ENCODE measurements at regions not wholly inside any gene's neighbourhood (a gene's known extent, or its start where the extent isn't known, plus 50 kb on each side); places are given as distances from the start of the nearest gene placed in this dataset.

DNA sequence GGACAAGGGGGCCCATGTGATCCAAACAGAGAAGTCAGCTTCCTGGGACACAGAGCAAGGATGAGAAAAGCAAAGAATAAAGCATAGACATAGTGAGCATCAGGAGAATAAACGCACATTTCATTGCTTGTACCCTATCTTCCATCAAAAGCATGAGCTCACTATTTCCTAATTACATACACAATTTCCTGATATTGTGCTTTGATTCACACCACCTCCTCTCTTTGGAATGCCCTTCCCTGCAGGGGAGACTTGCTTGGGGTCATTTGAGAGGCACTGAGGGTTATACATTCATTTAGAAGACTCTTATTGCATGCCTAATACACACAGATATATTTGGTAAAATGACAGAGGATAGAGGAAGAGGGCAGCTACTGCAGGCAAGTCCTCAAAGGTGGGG lies 185.4 kb downstream of the SEC16B start:
- Histone ChIP-seq H3K79me2 (ENCODE audit: insufficient read depth, low read length) (no peaks in the 10 kb centered on the region), H3K27me3 (ENCODE audit: insufficient read depth, low read length, poor library complexity, severe bottlenecking) (no peaks in the 10 kb centered on the region), H3K4me1 (ENCODE audit: insufficient read depth, low read length, poor library complexity, severe bottlenecking) (no peaks in the 10 kb centered on the region), H3K9me2 (replicated peaks; ENCODE audit: low read depth, low read length) (no peaks in the 10 kb centered on the region), H3K9me3 (ENCODE audit: insufficient read depth, low read depth, low read length) (no peaks in the 10 kb centered on the region), H3F3A (ENCODE audit: low read depth) (no peaks in the 10 kb centered on the region), H3K36me3 (ENCODE audit: insufficient read depth, low read length) (no peaks in the 10 kb centered on the region), H4K20me1 (ENCODE audit: insufficient read depth, low read length, poor library complexity, severe bottlenecking) (no peaks in the 10 kb centered on the region), H3K4me2 (ENCODE audit: low read depth, low read length, poor library complexity, severe bottlenecking) (no peak overlapping the region), H3K9ac (ENCODE audit: low read depth, low read length, poor library complexity, severe bottlenecking) (no peak overlapping the region), H3K4me3 (ENCODE audit: low read length, poor library complexity, severe bottlenecking) (no peak overlapping the region), H2AFZ (ENCODE audit: low read length) (no peak overlapping the region)
- TF ChIP-seq EZH2phosphoT487 (IDR thresholded peaks at IDR 0.05; ENCODE audit: borderline replicate concordance): no peak
- TF ChIP-seq, protein P1, sequence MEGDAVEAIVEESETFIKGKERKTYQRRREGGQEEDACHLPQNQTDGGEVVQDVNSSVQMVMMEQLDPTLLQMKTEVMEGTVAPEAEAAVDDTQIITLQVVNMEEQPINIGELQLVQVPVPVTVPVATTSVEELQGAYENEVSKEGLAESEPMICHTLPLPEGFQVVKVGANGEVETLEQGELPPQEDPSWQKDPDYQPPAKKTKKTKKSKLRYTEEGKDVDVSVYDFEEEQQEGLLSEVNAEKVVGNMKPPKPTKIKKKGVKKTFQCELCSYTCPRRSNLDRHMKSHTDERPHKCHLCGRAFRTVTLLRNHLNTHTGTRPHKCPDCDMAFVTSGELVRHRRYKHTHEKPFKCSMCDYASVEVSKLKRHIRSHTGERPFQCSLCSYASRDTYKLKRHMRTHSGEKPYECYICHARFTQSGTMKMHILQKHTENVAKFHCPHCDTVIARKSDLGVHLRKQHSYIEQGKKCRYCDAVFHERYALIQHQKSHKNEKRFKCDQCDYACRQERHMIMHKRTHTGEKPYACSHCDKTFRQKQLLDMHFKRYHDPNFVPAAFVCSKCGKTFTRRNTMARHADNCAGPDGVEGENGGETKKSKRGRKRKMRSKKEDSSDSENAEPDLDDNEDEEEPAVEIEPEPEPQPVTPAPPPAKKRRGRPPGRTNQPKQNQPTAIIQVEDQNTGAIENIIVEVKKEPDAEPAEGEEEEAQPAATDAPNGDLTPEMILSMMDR (conservative IDR thresholded peaks at IDR 0.05; ENCODE audit: low read length): no peak

DNA sequence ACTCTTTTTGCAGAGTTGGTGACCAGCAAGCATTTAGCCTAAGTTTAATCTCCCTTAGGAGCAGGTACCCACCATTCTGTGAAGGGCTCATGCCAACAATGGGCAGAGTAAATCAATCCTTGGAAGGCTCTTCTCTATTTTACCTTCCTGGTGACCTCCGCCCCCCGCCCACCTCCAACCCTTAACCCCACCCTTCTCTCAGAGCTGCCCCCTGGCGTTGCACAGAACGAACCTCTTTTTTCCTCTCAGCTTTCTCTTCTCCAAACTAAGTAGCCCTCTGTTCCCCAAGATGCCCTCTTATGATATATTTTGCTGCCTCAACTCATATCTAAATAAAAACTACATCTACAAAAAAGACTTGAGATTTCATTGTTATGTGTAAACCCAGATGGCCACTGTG lies 186.8 kb downstream of the SEC16B start:
- TF ChIP-seq, protein P1 (conservative IDR thresholded peaks at IDR 0.05; ENCODE audit: low read length): no peak
- no peak for TF ChIP-seq EZH2phosphoT487 (IDR thresholded peaks at IDR 0.05; ENCODE audit: borderline replicate concordance)
- no peak overlapping the region for H3K4me2 ChIP-seq (ENCODE audit: low read depth, low read length, poor library complexity, severe bottlenecking)
- no peak overlapping the region for H3K9ac ChIP-seq (ENCODE audit: low read depth, low read length, poor library complexity, severe bottlenecking)
- H2AFZ ChIP-seq (ENCODE audit: low read length): no peak overlapping the region
- no peaks in the 10 kb centered on the region for H3K27me3 ChIP-seq (ENCODE audit: insufficient read depth, low read length, poor library complexity, severe bottlenecking)
- no peaks in the 10 kb centered on the region for H3F3A ChIP-seq (ENCODE audit: low read depth)
- no peaks in the 10 kb centered on the region for H3K9me3 ChIP-seq (ENCODE audit: insufficient read depth, low read depth, low read length)
- H3K36me3 ChIP-seq (ENCODE audit: insufficient read depth, low read length): no peaks in the 10 kb centered on the region
- H4K20me1 ChIP-seq (ENCODE audit: insufficient read depth, low read length, poor library complexity, severe bottlenecking): no peaks in the 10 kb centered on the region
- H3K79me2 ChIP-seq (ENCODE audit: insufficient read depth, low read length): no peaks in the 10 kb centered on the region
- H3K4me1 ChIP-seq (ENCODE audit: insufficient read depth, low read length, poor library complexity, severe bottlenecking): no peaks in the 10 kb centered on the region
- H3K9me2 ChIP-seq (replicated peaks; ENCODE audit: low read depth, low read length): no peaks in the 10 kb centered on the region
- no peak overlapping the region for H3K4me3 ChIP-seq (ENCODE audit: low read length, poor library complexity, severe bottlenecking)

DNA sequence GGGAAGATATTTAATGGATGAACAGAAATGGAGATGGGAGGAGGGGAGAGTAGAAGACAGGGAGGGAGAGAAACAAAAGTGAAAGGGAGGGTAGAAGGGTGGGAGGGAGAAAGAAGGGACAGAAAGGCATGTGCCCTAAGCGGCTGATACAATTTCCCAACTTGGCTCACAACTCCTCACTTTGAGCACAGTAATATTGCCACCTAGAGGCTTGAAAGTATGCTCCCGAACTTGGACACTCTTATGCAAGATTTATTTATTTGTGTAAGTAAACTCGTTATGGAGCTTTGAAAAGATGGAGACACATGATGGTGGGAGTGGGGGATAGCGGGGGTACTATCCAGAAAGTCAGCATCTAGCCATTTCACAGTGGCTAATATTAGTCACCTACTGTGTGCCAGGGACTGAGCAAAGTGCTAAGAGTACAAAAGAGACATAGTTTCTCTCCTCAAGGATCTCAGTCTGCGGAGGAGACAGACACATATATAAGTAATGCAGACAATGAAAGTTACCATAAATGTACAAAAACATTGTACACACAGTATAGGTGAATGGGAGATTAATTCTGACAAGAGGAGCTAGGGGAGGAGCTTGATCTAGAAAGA lies 189.7 kb downstream of the SEC16B start:
- TF ChIP-seq EZH2phosphoT487 (IDR thresholded peaks at IDR 0.05; ENCODE audit: borderline replicate concordance): no peak
- TF ChIP-seq, protein P1 (conservative IDR thresholded peaks at IDR 0.05; ENCODE audit: low read length): peak; percentile 55
- H3K27me3 ChIP-seq (ENCODE audit: insufficient read depth, low read length, poor library complexity, severe bottlenecking): no peaks in the 10 kb centered on the region
- H3K9me2 ChIP-seq (replicated peaks; ENCODE audit: low read depth, low read length): no peaks in the 10 kb centered on the region
- no peaks in the 10 kb centered on the region for H3K9me3 ChIP-seq (ENCODE audit: insufficient read depth, low read depth, low read length)
- no peak overlapping the region for H3K4me3 ChIP-seq (ENCODE audit: low read length, poor library complexity, severe bottlenecking)
- no peaks in the 10 kb centered on the region for H3K4me1 ChIP-seq (ENCODE audit: insufficient read depth, low read length, poor library complexity, severe bottlenecking)
- H3F3A ChIP-seq (ENCODE audit: low read depth): no peaks in the 10 kb centered on the region
- no peaks in the 10 kb centered on the region for H3K36me3 ChIP-seq (ENCODE audit: insufficient read depth, low read length)
- no peak overlapping the region for H3K9ac ChIP-seq (ENCODE audit: low read depth, low read length, poor library complexity, severe bottlenecking)
- no peak overlapping the region for H3K4me2 ChIP-seq (ENCODE audit: low read depth, low read length, poor library complexity, severe bottlenecking)
- no peaks in the 10 kb centered on the region for H3K79me2 ChIP-seq (ENCODE audit: insufficient read depth, low read length)
- H4K20me1 ChIP-seq (ENCODE audit: insufficient read depth, low read length, poor library complexity, severe bottlenecking): no peaks in the 10 kb centered on the region
- no peak overlapping the region for H2AFZ ChIP-seq (ENCODE audit: low read length)
